KMS-11 (cell line): ENCODE measurements at regions not wholly inside any gene's neighbourhood (a gene's known extent, or its start where the extent isn't known, plus 50 kb on each side); places are given as distances from the start of the nearest gene placed in this dataset.
"Not testable (repeated sequence)": the region's sequence is repeated elsewhere in the genome, so short reads cannot be mapped to it uniquely, and the experiment has no call there.

Experiments used
- H2AFZ ChIP-seq: fragments of 200-600 bp; sonication (generic); 2 replicates; pipeline ENCODE4 v1.6.1; 2016; ENCODE audit warnings: antibody characterized with exemption, mixed run types, low read depth
- H3K27ac ChIP-seq: fragments of 200-600 bp; sonication (generic); 2 replicates; pipeline ENCODE4 v1.6.1; 2016; ENCODE audit warnings: mild to moderate bottlenecking, mixed run types
- H3K27me3 ChIP-seq: fragments of 200-600 bp; sonication (generic); 2 replicates; pipeline ENCODE4 v1.6.1; 2017; ENCODE audit warnings: mild to moderate bottlenecking, low read depth, mixed run types, moderate library complexity; ENCODE audit not compliant: insufficient read depth
- H3K36me3 ChIP-seq: fragments of 200-600 bp; sonication (generic); 2 replicates; pipeline ENCODE4 v1.6.1; 2017; ENCODE audit warnings: mild to moderate bottlenecking, mixed run types; ENCODE audit not compliant: insufficient read depth
- H3K4me1 ChIP-seq: fragments of 200-600 bp; sonication (generic); 2 replicates; pipeline ENCODE4 v1.6.1; 2016; ENCODE audit warnings: mild to moderate bottlenecking, low read depth, mixed run types; ENCODE audit not compliant: poor library complexity, severe bottlenecking
- H3K4me2 ChIP-seq: fragments of 200-600 bp; sonication (generic); 2 replicates; pipeline ENCODE4 v1.7.0; 2016; ENCODE audit warnings: mild to moderate bottlenecking, mixed run types
- H3K4me3 ChIP-seq: fragments of 200-600 bp; sonication (generic); IDR thresholded peaks from 2 replicates; pipeline ENCODE4 v1.6.1; 2017; ENCODE audit warnings: low read depth, low read length, mixed read lengths; ENCODE audit not compliant: insufficient read depth
- H3K79me2 ChIP-seq: fragments of 200-600 bp; sonication (generic); 2 replicates; pipeline ENCODE4 v1.6.1; 2016; ENCODE audit warnings: low read depth, mixed run types; ENCODE audit not compliant: insufficient read depth
- H3K9ac ChIP-seq: fragments of 200-600 bp; sonication (generic); 2 replicates; pipeline ENCODE4 v1.6.1; 2016; ENCODE audit warnings: mild to moderate bottlenecking, mixed run types
- H4K20me1 ChIP-seq: fragments of 200-600 bp; sonication (generic); 2 replicates; pipeline ENCODE4 v1.6.1; 2016; ENCODE audit warnings: mild to moderate bottlenecking, mixed run types; ENCODE audit not compliant: insufficient read depth
- CTCF ChIP-seq: fragments of 200-600 bp; sonication (generic); conservative IDR thresholded peaks from 2 replicates; pipeline ENCODE4 v1.6.1; 2017; ENCODE audit warnings: low read depth, mild to moderate bottlenecking, antibody characterized with exemption, low read length, moderate library complexity, mixed read lengths

GRCh38 chr17:20779521-20779920, 200.0 kb downstream of the CDRT15L2 start:
- no peaks in the 10 kb centered on the region for H3K36me3 ChIP-seq
- H3K27me3 ChIP-seq = no peaks in the 10 kb centered on the region
- H3K4me3 ChIP-seq = no peak overlapping the region
- H3K27ac ChIP-seq = no peak overlapping the region
- TF ChIP-seq CTCF = no peak
- no peak overlapping the region for H3K9ac ChIP-seq
- H4K20me1 ChIP-seq = no peaks in the 10 kb centered on the region
- no peak overlapping the region for H2AFZ ChIP-seq
- no peak overlapping the region for H3K4me2 ChIP-seq
- peaks cover 11% of the 10 kb centered on the region for H3K4me1 ChIP-seq
- H3K79me2 ChIP-seq = no peaks in the 10 kb centered on the region

- TF ChIP-seq CTCF = no peak
- no peak overlapping the region for H2AFZ ChIP-seq
- H3K4me3 ChIP-seq = no peak overlapping the region
- H3K79me2 ChIP-seq = no peaks in the 10 kb centered on the region
- no peaks in the 10 kb centered on the region for H3K36me3 ChIP-seq
- H3K9ac ChIP-seq = no peak overlapping the region
- no peaks in the 10 kb centered on the region for H3K27me3 ChIP-seq
- no peak overlapping the region for H3K27ac ChIP-seq
- H3K4me2 ChIP-seq = no peak overlapping the region
- no peaks in the 10 kb centered on the region for H4K20me1 ChIP-seq
- no peaks in the 10 kb centered on the region for H3K4me1 ChIP-seq
Measured at GRCh38 chr17:20781260-20781659, 201.7 kb downstream of the CDRT15L2 start.

- H3K27me3 ChIP-seq, H3K4me3 ChIP-seq, H4K20me1 ChIP-seq, H3K27ac ChIP-seq, H3K4me1 ChIP-seq, H2AFZ ChIP-seq, H3K9ac ChIP-seq, H3K79me2 ChIP-seq, H3K4me2 ChIP-seq, H3K36me3 ChIP-seq: not testable (repeated sequence)
Measured at GRCh38 chr17:20781869-20782268, 202.3 kb downstream of the CDRT15L2 start.

GRCh38 chr17:20783091-20783490, 203.6 kb downstream of the CDRT15L2 start:
- TF ChIP-seq CTCF = no peak
- no peaks in the 10 kb centered on the region for H3K79me2 ChIP-seq
- H3K9ac ChIP-seq = no peak overlapping the region

GRCh38 chr17:20784100-20784665, 204.7 kb downstream of the CDRT15L2 start:
- no peaks in the 10 kb centered on the region for H3K27me3 ChIP-seq
- no peaks in the 10 kb centered on the region for H3K79me2 ChIP-seq
- H3K4me1 ChIP-seq = no peaks in the 10 kb centered on the region
- no peak overlapping the region for H3K27ac ChIP-seq
- no peak overlapping the region for H3K9ac ChIP-seq
- no peak overlapping the region for H3K4me3 ChIP-seq
- TF ChIP-seq CTCF = no peak
- no peak overlapping the region for H3K4me2 ChIP-seq
- no peak overlapping the region for H2AFZ ChIP-seq
- H3K36me3 ChIP-seq = no peaks in the 10 kb centered on the region
- no peaks in the 10 kb centered on the region for H4K20me1 ChIP-seq

More at GRCh38 chr17:20783091-20783490, 203.6 kb downstream of the CDRT15L2 start:
- H3K4me3 ChIP-seq = no peak overlapping the region
- no peaks in the 10 kb centered on the region for H3K27me3 ChIP-seq
- no peaks in the 10 kb centered on the region for H3K4me1 ChIP-seq
- no peaks in the 10 kb centered on the region for H4K20me1 ChIP-seq
- H3K4me2 ChIP-seq = no peak overlapping the region
- H2AFZ ChIP-seq = no peak overlapping the region
- H3K36me3 ChIP-seq = no peaks in the 10 kb centered on the region
- H3K27ac ChIP-seq = no peak overlapping the region
